OCI-LY1 (cell line): ENCODE measurements at regions not wholly inside any gene's neighbourhood (a gene's known extent, or its start where the extent isn't known, plus 50 kb on each side); places are given as distances from the start of the nearest gene placed in this dataset.

Experiments
- H2AFZ ChIP-seq: fragments of 200-600 bp; sonication (generic), shearing (Covaris generic); 2 replicates; pipeline ENCODE4 v1.6.0; 2014; ENCODE audit warnings: antibody characterized with exemption, mild to moderate bottlenecking, low read length
- H3F3A ChIP-seq: fragments of 200-600 bp; sonication (generic), shearing (Covaris generic); 2 replicates; pipeline ENCODE4 v1.6.0; 2014; ENCODE audit warnings: mild to moderate bottlenecking, antibody characterized with exemption, low read length, moderate library complexity; ENCODE audit not compliant: insufficient read depth
- H3K27ac ChIP-seq: fragments of 200-600 bp; sonication (generic); 2 replicates; pipeline ENCODE4 v1.5.1; 2014; ENCODE audit warnings: low read length, mixed run types, mild to moderate bottlenecking, low read depth; ENCODE audit not compliant: poor library complexity, severe bottlenecking
- H3K27me3 ChIP-seq: fragments of 200-600 bp; sonication (generic); 2 replicates; pipeline ENCODE4 v1.6.0; 2014; ENCODE audit warnings: antibody characterized with exemption, mild to moderate bottlenecking, low read length, moderate library complexity; ENCODE audit not compliant: insufficient read depth
- H3K36me3 ChIP-seq: fragments of 200-600 bp; sonication (generic); 2 replicates; pipeline ENCODE4 v1.6.1; 2014; ENCODE audit warnings: mild to moderate bottlenecking, antibody characterized with exemption, low read length, moderate library complexity, mixed read lengths; ENCODE audit not compliant: insufficient read depth
- H3K4me1 ChIP-seq: fragments of 200-600 bp; sonication (generic); 2 replicates; pipeline ENCODE4 v1.5.1; 2014; ENCODE audit warnings: mild to moderate bottlenecking, low read length, moderate library complexity; ENCODE audit not compliant: insufficient read depth, severe bottlenecking
- H3K4me2 ChIP-seq: fragments of 200-600 bp; sonication (generic), shearing (Covaris generic); 2 replicates; pipeline ENCODE4 v1.6.1; 2014; ENCODE audit warnings: low read length
- H3K4me3 ChIP-seq: fragments of 200-600 bp; sonication (generic); 2 replicates; pipeline ENCODE4 v1.5.1; 2014; ENCODE audit warnings: low read length, low read depth, mild to moderate bottlenecking, mixed read lengths; ENCODE audit not compliant: poor library complexity, severe bottlenecking
- H3K79me2 ChIP-seq: fragments of 200-600 bp; shearing (Covaris generic); 2 replicates; pipeline ENCODE4 v1.6.1; 2016; ENCODE audit warnings: mixed run types, low read length, mixed read lengths; ENCODE audit not compliant: insufficient read depth
- H3K9ac ChIP-seq: fragments of 200-600 bp; sonication (generic), shearing (Covaris generic); 2 replicates; pipeline ENCODE4 v1.6.1; 2014; ENCODE audit warnings: mild to moderate bottlenecking, low read length, mixed read lengths
- H3K9me2 ChIP-seq: fragments of 200-600 bp; sonication (generic), shearing (Covaris generic); 2 replicates; pipeline ENCODE4 v1.6.1; 2014; ENCODE audit warnings: low read depth, mild to moderate bottlenecking, low read length, mixed read lengths
- H3K9me3 ChIP-seq: fragments of 200-600 bp; shearing (Covaris generic); 2 replicates; pipeline ENCODE4 v1.6.1; 2014; ENCODE audit warnings: low read length, mixed read lengths
- H4K20me1 ChIP-seq: fragments of 200-600 bp; sonication (generic), shearing (Covaris generic); 2 replicates; pipeline ENCODE4 v1.6.0; 2016; ENCODE audit warnings: mild to moderate bottlenecking, low read length; ENCODE audit not compliant: insufficient read depth
- CTCF ChIP-seq: fragments of 200-600 bp; sonication (generic), shearing (Covaris generic); IDR thresholded peaks from 2 replicates; pipeline ENCODE4 v1.5.1; 2017; ENCODE audit warnings: mild to moderate bottlenecking, antibody characterized with exemption, low read length, moderate library complexity, mixed read lengths
- EZH2 ChIP-seq: fragments of 200-600 bp; sonication (generic), shearing (Covaris generic); IDR thresholded peaks from 2 replicates; pipeline ENCODE4 v1.8.0; 2017; ENCODE audit warnings: borderline replicate concordance, mixed run types, mild to moderate bottlenecking, antibody characterized with exemption, low read length, moderate library complexity, mixed read lengths

GRCh38 chr15:62706317-62706716 is 336.2 kb upstream of the TPM1 start:
- no peak overlapping the region for H2AFZ ChIP-seq
- H4K20me1 ChIP-seq = no peaks in the 10 kb centered on the region
- no peak; the same call in 1 of the 2 replicates for TF ChIP-seq CTCF
- TF ChIP-seq EZH2 = no peak
- no peaks in the 10 kb centered on the region for H3K27me3 ChIP-seq
- no peaks in the 10 kb centered on the region for H3K9me3 ChIP-seq
- no peak overlapping the region for H3K9ac ChIP-seq
- no peak overlapping the region for H3K4me2 ChIP-seq
- no peaks in the 10 kb centered on the region for H3K4me1 ChIP-seq
- no peaks in the 10 kb centered on the region for H3K36me3 ChIP-seq
- H3K9me2 ChIP-seq = no peaks in the 10 kb centered on the region
- H3K4me3 ChIP-seq = no peak overlapping the region
- H3K27ac ChIP-seq = no peak overlapping the region
- H3F3A ChIP-seq = no peaks in the 10 kb centered on the region
- H3K79me2 ChIP-seq = no peaks in the 10 kb centered on the region

- H3K4me1 ChIP-seq = no peaks in the 10 kb centered on the region
- H3K9me2 ChIP-seq = no peaks in the 10 kb centered on the region
- no peak overlapping the region for H2AFZ ChIP-seq
- H3K79me2 ChIP-seq = no peaks in the 10 kb centered on the region
- H4K20me1 ChIP-seq = no peaks in the 10 kb centered on the region
- no peak overlapping the region for H3K4me2 ChIP-seq
- TF ChIP-seq EZH2 = no peak
- no peak for TF ChIP-seq CTCF
- H3K27me3 ChIP-seq = no peaks in the 10 kb centered on the region
- H3K4me3 ChIP-seq = no peak overlapping the region
- H3K9me3 ChIP-seq = no peaks in the 10 kb centered on the region
- no peak overlapping the region for H3K9ac ChIP-seq
- H3K36me3 ChIP-seq = no peaks in the 10 kb centered on the region
- H3F3A ChIP-seq = no peaks in the 10 kb centered on the region
- no peak overlapping the region for H3K27ac ChIP-seq
These were observed 334.1 kb upstream of the TPM1 start for GRCh38 chr15:62708470-62708869.

GRCh38 chr15:62709261-62709660 is 333.3 kb upstream of the TPM1 start:
- Histone ChIP-seq H3K9me2 (no peaks in the 10 kb centered on the region), H3K9ac (no peak overlapping the region), H2AFZ (no peak overlapping the region), H3K4me1 (no peaks in the 10 kb centered on the region), H3K9me3 (no peaks in the 10 kb centered on the region), H3K36me3 (no peaks in the 10 kb centered on the region), H3K4me2 (no peak overlapping the region), H3K27ac (no peak overlapping the region), H3K79me2 (no peaks in the 10 kb centered on the region), H3F3A (no peaks in the 10 kb centered on the region), H3K4me3 (no peak overlapping the region), H4K20me1 (no peaks in the 10 kb centered on the region), H3K27me3 (no peaks in the 10 kb centered on the region)
- TF ChIP-seq CTCF (no peak), EZH2 (no peak)
